Fibroblast of the aortic adventitia (primary cell): ENCODE measurements at regions not wholly inside any gene's neighbourhood (a gene's known extent, or its start where the extent isn't known, plus 50 kb on each side); places are given as distances from the start of the nearest gene placed in this dataset.
A peak's percentile ranks its signal among the peaks of the same experiment; 100 is the strongest.

Source experiments
- DNase-seq: peaks from one replicate; pipeline ENCODE4 v3.0.0-alpha.2; 2010; ENCODE audit warnings: low read depth
- H3K4me3 ChIP-seq: 2 replicates; pipeline ENCODE4 v1.5.1; 2011; ENCODE audit warnings: low read depth, mild to moderate bottlenecking, control low read depth, low read length, moderate library complexity
- CTCF ChIP-seq: IDR thresholded peaks from 2 replicates; pipeline ENCODE4 v1.5.1; 2011; ENCODE audit warnings: mild to moderate bottlenecking, low read length, control low read depth, inconsistent platforms; ENCODE audit not compliant: insufficient read depth

GRCh38 chr3:30140356-30141075, 465.9 kb upstream of the TGFBR2 start:
- peak; percentile 7 for DNase-seq

GRCh38 chr3:30141178-30141581, 465.2 kb upstream of the TGFBR2 start:
- TF ChIP-seq CTCF = no peak
- peak; percentile 7 for DNase-seq
- no peak overlapping the region for H3K4me3 ChIP-seq

More at GRCh38 chr3:30140356-30141075, 465.9 kb upstream of the TGFBR2 start:
- H3K4me3 ChIP-seq = no peak overlapping the region
- no peak for TF ChIP-seq CTCF

- H3K4me3 ChIP-seq = no peak overlapping the region
- TF ChIP-seq CTCF = no peak
- DNase-seq = no peak
Observed at GRCh38 chr3:30141927-30142326, 464.5 kb upstream of the TGFBR2 start.

- DNase-seq = no peak
- TF ChIP-seq CTCF = no peak
- H3K4me3 ChIP-seq = no peak overlapping the region
Observed at GRCh38 chr3:30142946-30143345, 463.5 kb upstream of the TGFBR2 start.

- no peak overlapping the region for H3K4me3 ChIP-seq
- TF ChIP-seq CTCF = no peak
- DNase-seq = no peak
Observed at GRCh38 chr3:30145281-30145680, 461.1 kb upstream of the TGFBR2 start.

- TF ChIP-seq CTCF = no peak
- no peak overlapping the region for H3K4me3 ChIP-seq
- no peak for DNase-seq
Observed at GRCh38 chr3:30146978-30147377, 459.4 kb upstream of the TGFBR2 start.

- H3K4me3 ChIP-seq = no peak overlapping the region
- no peak for DNase-seq
- no peak for TF ChIP-seq CTCF
Observed at GRCh38 chr3:30154853-30155252, 451.5 kb upstream of the TGFBR2 start.
